Muscle layer of colon (tissue), 2 donors: ENCODE measurements at regions not wholly inside any gene's neighbourhood (a gene's known extent, or its start where the extent isn't known, plus 50 kb on each side); places are given as distances from the start of the nearest gene placed in this dataset.

Experiments
- H3K27ac ChIP-seq: one replicate; pipeline ENCODE4 v1.7.0; 2013; ENCODE audit warnings: low read depth, mild to moderate bottlenecking, low read length, moderate library complexity
- H3K27me3 ChIP-seq, 2 donors: one replicate each; pipeline ENCODE4 v1.7.0; 2013; ENCODE audit warnings: low read length in 2 of 2, mild to moderate bottlenecking in 2 of 2; ENCODE audit not compliant: insufficient read depth in 2 of 2, control insufficient read depth in 1 of 2
- H3K36me3 ChIP-seq: one replicate; pipeline ENCODE4 v1.7.0; 2013; ENCODE audit warnings: mild to moderate bottlenecking, low read length; ENCODE audit not compliant: insufficient read depth
- H3K4me1 ChIP-seq: one replicate; pipeline ENCODE4 v1.7.0; 2013; ENCODE audit warnings: mild to moderate bottlenecking, low read length; ENCODE audit not compliant: insufficient read depth
- H3K4me3 ChIP-seq, 2 donors: one replicate each; pipeline ENCODE4 v1.7.0; 2013; ENCODE audit warnings: low read length in 2 of 2, low read depth in 1 of 2, mild to moderate bottlenecking in 1 of 2, moderate library complexity in 1 of 2
- H3K9ac ChIP-seq: one replicate; pipeline ENCODE4 v1.7.0; 2013; ENCODE audit warnings: low read length
- H3K9me3 ChIP-seq: one replicate; pipeline ENCODE4 v1.7.0; 2013; ENCODE audit warnings: mild to moderate bottlenecking, low read length
- donor health status: abdominal sarcoma.
- donor health status: Adenocarcinoma of cecum.

- Histone ChIP-seq H3K4me1 (no peaks in the 10 kb centered on the region), H3K27me3 (peaks cover 7 to 54% of the 10 kb centered on the region in 2 donors), H3K9ac (no peak overlapping the region), H3K9me3 (no peaks in the 10 kb centered on the region), H3K36me3 (no peaks in the 10 kb centered on the region), H3K27ac (no peak overlapping the region), H3K4me3 (no peak overlapping the region)
Observed at GRCh38 chr4:1564535-1565375, 119.4 kb downstream of the FAM53A start.

DNA sequence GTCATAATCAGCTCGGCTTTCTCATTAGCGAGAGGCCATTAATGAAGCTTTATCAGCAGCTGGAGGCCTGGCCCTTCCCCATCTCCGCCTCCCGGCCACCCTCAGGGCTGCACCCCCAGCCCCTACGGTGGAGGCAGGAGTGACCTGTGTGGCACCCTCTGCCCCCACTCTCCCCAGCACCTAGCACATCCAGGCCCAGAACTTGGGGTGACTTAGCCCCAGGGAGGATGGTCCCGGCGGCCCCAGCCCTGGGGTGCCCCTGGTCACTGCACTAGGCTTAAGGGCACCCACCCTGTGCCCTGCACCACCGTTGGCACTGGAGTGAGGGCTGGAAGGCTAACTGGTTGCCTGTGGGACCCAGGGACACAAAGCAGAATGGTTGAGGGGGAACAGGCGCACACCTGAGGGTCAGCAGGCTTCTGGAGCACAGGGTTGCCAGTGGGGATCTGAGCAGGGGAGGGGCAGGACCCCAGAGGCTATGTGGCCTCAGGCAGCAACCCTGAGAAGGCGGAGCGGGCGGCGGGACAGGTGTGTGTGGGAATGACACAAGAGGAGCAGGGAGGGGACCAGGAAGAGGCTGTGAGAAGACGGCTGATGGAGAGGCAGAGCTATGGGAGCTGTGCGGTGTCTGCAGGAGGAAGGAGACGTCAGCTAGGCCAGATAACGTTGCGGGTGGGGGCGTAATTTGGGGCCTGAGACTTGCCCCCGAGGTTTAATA is 120.2 kb downstream of the FAM53A start:
- Histone ChIP-seq H3K4me1 (no peaks in the 10 kb centered on the region), H3K9me3 (no peaks in the 10 kb centered on the region), H3K27me3 (peaks cover 7 to 61% of the 10 kb centered on the region in 2 donors)

GRCh38 chr4:1563241-1563640 is 120.9 kb downstream of the FAM53A start:
- H3K27me3 ChIP-seq: peaks cover 8 to 61% of the 10 kb centered on the region in 2 donors
- H3K9me3 ChIP-seq: no peaks in the 10 kb centered on the region
- no peaks in the 10 kb centered on the region for H3K4me1 ChIP-seq
- H3K36me3 ChIP-seq: no peaks in the 10 kb centered on the region
- no peak overlapping the region for H3K4me3 ChIP-seq
- H3K9ac ChIP-seq: no peak overlapping the region
- H3K27ac ChIP-seq: no peak overlapping the region

More for the DNA sequence above, 120.2 kb downstream of the FAM53A start:
- Histone ChIP-seq H3K4me3 (no peak overlapping the region), H3K36me3 (no peaks in the 10 kb centered on the region), H3K27ac (no peak overlapping the region), H3K9ac (no peak overlapping the region)

GRCh38 chr4:1562771-1563170 is 121.3 kb downstream of the FAM53A start:
- no peak overlapping the region for H3K9ac ChIP-seq
- no peaks in the 10 kb centered on the region for H3K9me3 ChIP-seq
- peaks cover 12 to 64% of the 10 kb centered on the region in 2 donors for H3K27me3 ChIP-seq
- H3K36me3 ChIP-seq: no peaks in the 10 kb centered on the region
- no peak overlapping the region for H3K27ac ChIP-seq
- H3K4me3 ChIP-seq: no peak overlapping the region
- no peaks in the 10 kb centered on the region for H3K4me1 ChIP-seq

GRCh38 chr4:1562371-1562770 is 121.7 kb downstream of the FAM53A start:
- Histone ChIP-seq H3K4me3 (no peak overlapping the region), H3K4me1 (no peaks in the 10 kb centered on the region), H3K9ac (no peak overlapping the region), H3K27me3 (peaks cover 12 to 64% of the 10 kb centered on the region in 2 donors), H3K27ac (no peak overlapping the region), H3K36me3 (no peaks in the 10 kb centered on the region), H3K9me3 (no peaks in the 10 kb centered on the region)

DNA sequence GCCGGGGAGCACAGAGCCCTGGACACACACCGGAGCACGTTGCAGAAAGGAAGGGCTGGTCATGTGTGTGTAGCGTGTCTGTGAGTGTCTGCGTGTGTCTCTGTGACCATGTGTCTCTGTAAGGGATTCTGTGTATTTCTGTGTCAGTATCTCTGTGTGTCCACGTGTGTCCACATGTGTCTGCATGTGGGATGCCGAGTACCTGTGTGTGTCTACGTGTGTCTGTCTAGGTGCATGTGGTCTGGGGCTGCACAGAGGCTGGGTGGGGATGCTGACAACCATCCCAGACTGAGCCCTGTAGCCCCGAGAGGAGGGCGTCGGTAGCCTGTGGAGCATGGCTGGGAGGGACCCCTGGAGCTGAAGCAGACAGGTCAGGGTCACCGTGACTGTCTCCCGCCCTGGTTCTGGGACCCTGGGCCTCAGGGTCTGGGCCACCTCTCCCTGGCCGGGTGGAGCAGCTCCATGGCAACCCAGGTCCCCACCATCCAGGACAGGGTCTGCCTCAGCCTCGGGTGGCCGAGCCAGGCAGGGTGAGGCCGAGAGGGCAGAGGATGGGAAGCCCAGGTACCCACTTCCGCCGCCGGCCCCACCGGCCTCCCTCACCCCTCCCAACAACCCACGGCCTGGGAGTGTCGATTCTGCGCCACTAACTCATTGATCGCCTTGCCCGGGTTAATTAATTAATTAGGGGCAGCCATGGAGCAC is 122.7 kb downstream of the FAM53A start:
- no peaks in the 10 kb centered on the region for H3K36me3 ChIP-seq
- no peak overlapping the region for H3K9ac ChIP-seq
- H3K9me3 ChIP-seq: no peaks in the 10 kb centered on the region
- peaks cover 12 to 66% of the 10 kb centered on the region in 2 donors for H3K27me3 ChIP-seq
- no peaks in the 10 kb centered on the region for H3K4me1 ChIP-seq
- H3K4me3 ChIP-seq: no peak overlapping the region
- H3K27ac ChIP-seq: no peak overlapping the region

GRCh38 chr4:1559896-1560650 is 124.0 kb downstream of the FAM53A start:
- H3K4me3 ChIP-seq: no peak overlapping the region
- no peak overlapping the region for H3K27ac ChIP-seq
- H3K36me3 ChIP-seq: no peaks in the 10 kb centered on the region
- H3K9me3 ChIP-seq: no peaks in the 10 kb centered on the region
- H3K4me1 ChIP-seq: no peaks in the 10 kb centered on the region
- peaks cover 8 to 62% of the 10 kb centered on the region in 2 donors for H3K27me3 ChIP-seq
- H3K9ac ChIP-seq: no peak overlapping the region

GRCh38 chr4:1558205-1558604 is 125.9 kb downstream of the FAM53A start:
- no peak overlapping the region for H3K27ac ChIP-seq
- H3K36me3 ChIP-seq: no peaks in the 10 kb centered on the region
- no peaks in the 10 kb centered on the region for H3K4me1 ChIP-seq
- peaks cover 5 to 54% of the 10 kb centered on the region in 2 donors for H3K27me3 ChIP-seq
- H3K9ac ChIP-seq: no peak overlapping the region
- no peak overlapping the region for H3K4me3 ChIP-seq
- no peaks in the 10 kb centered on the region for H3K9me3 ChIP-seq

GRCh38 chr4:1557221-1557597 is 126.9 kb downstream of the FAM53A start:
- Histone ChIP-seq H3K27me3 (peaks cover 5 to 44% of the 10 kb centered on the region in 2 donors), H3K9me3 (no peaks in the 10 kb centered on the region), H3K4me1 (no peaks in the 10 kb centered on the region), H3K4me3 (no peak overlapping the region), H3K9ac (no peak overlapping the region), H3K27ac (no peak overlapping the region), H3K36me3 (no peaks in the 10 kb centered on the region)

DNA sequence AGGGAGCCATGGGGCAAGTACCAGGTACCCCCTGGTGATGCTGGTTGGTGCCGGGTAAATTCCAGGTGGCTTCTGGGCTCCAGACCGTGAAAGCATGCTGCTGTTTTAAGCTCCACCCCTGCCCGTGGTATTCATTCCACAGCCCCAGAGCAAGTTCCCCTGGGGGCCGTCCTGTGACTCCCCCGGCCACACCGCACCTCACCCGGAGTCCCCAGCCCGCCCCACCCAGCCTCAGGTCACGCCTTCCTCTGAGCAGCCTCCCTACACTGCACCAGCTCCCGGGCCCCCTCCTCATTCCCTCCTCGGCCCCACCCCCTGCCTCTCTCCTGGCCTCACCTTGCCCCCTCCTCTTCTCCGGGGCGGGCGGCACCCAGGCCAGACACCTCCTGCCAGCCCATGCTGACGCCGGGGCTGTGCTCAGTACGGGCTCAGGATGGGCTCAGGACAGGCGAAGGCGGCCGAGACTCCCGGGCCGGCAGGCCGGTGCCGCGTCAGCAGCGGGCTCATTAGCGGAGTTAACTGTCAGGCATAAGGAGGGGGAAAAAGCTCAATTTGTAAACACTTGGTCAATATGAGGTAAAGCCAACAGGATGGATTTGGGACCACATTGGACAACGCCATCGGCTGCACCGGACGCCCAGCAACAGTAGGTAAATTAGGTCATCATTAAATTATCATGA is 127.4 kb downstream of the FAM53A start:
- Histone ChIP-seq H3K36me3 (no peaks in the 10 kb centered on the region), H3K27ac (no peak overlapping the region), H3K4me1 (no peaks in the 10 kb centered on the region), H3K4me3 (no peak overlapping the region), H3K9me3 (no peaks in the 10 kb centered on the region), H3K9ac (no peak overlapping the region), H3K27me3 (peaks cover 5 to 44% of the 10 kb centered on the region in 2 donors)
